ENCODE measurements at regions not wholly inside any gene's neighbourhood (a gene's known extent, or its start where the extent isn't known, plus 50 kb on each side); places are given as distances from the start of the nearest gene placed in this dataset.

GRCh38 chr10:61842755-61843497 is 58.6 kb upstream of the ARID5B start:
- no peak for DNase-seq

- DNase-seq: no peak
Measured at GRCh38 chr10:61844116-61844822, 57.2 kb upstream of the ARID5B start.

- DNase-seq: no peak
Measured at GRCh38 chr10:61845196-61845949, 56.1 kb upstream of the ARID5B start.

GRCh38 chr10:61845950-61846268 is 55.6 kb upstream of the ARID5B start:
- no peak for DNase-seq

- DNase-seq: no peak
Measured at GRCh38 chr10:61846370-61847031, 55.0 kb upstream of the ARID5B start.

GRCh38 chr10:61847087-61847486 is 54.4 kb upstream of the ARID5B start:
- no peak for DNase-seq

GRCh38 chr10:61847640-61848039 is 53.9 kb upstream of the ARID5B start:
- DNase-seq: no peak

- no peak for DNase-seq
Measured at GRCh38 chr10:61850376-61850775, 51.1 kb upstream of the ARID5B start.
